Adrenal gland (tissue), 9 donors: ENCODE measurements at regions not wholly inside any gene's neighbourhood (a gene's known extent, or its start where the extent isn't known, plus 50 kb on each side); places are given as distances from the start of the nearest gene placed in this dataset.

Experiments used
- DNase-seq, 7 donors: peaks; one replicate each; pipeline ENCODE4 v3.0.0-alpha.2; 2019 to 2020
- H3K27ac ChIP-seq, 5 donors: fragments of 200-600 bp; sonication (generic) in 4 of 5; 1 replicate in 3 of 5; 2 replicates in 2 of 5; pipeline versions ENCODE4 v1.5.1 to v1.8.0; 2016 to 2020; ENCODE audit warnings: mild to moderate bottlenecking in 1 of 5
- H3K27me3 ChIP-seq: fragments of 200-600 bp; 2 replicates; pipeline ENCODE4 v1.8.0; 2021
- H3K36me3 ChIP-seq, 2 donors: fragments of 200-600 bp; replicated peaks in 1 of 2; 1 replicate in 1 of 2; 2 replicates in 1 of 2; pipeline versions ENCODE4 v1.5.1 to v1.8.0; 2018 to 2022
- H3K4me1 ChIP-seq, 2 donors: fragments of 200-600 bp; replicated peaks in 1 of 2; 1 replicate in 1 of 2; 2 replicates in 1 of 2; pipeline versions ENCODE4 v1.5.1 to v1.8.0; 2018 to 2021
- H3K4me3 ChIP-seq, 4 donors: fragments of 200-600 bp; sonication (generic) in 3 of 4; one replicate each; pipeline ENCODE4 v1.5.1; 2016 to 2018
- H3K9me3 ChIP-seq, 3 donors: fragments of 200-600 bp; sonication (generic) in 1 of 3; replicated peaks in 1 of 3; 1 replicate in 2 of 3; 2 replicates in 1 of 3; pipeline versions ENCODE4 v1.5.1 to v1.8.0; 2016 to 2021
- POLR2A ChIP-seq, 2 donors: fragments of 450-650 bp; IDR thresholded peaks; one replicate each; pipeline ENCODE4 v1.6.1; 2017; ENCODE audit warnings: antibody characterized with exemption in 2 of 2, mild to moderate bottlenecking in 2 of 2, moderate library complexity in 1 of 2
- WGBS, 4 donors: extraction: QIAGEN DNeasy Blood & Tissue Kit in 2 of 4; methylation state at CpG; one replicate each; pipeline versions ENCODE4 v1.1.5 to v1.1.7; 2013 to 2017; 5-methylcytosine and 5-hydroxymethylcytosine counted together
- intact Hi-C, 2 donors: fragments of 100-400 bp; cut with DNase I; formaldehyde crosslinking; loops; one replicate each; pipeline versions ENCODE4 v1.14.1 to v1.15.0; 2022 to 2023
- TF ChIP-seq, protein P1 (sequence below), 6 experiments: fragments of 450-650 bp in 4 of 6; fragments of 200-600 bp in 2 of 6; sonication (generic) in 1 of 6; IDR thresholded peaks; 1 replicate in 5 of 6; 2 replicates in 1 of 6; pipeline versions ENCODE4 v1.5.1 to v1.8.0; 2016 to 2021; ENCODE audit warnings: antibody characterized with exemption in 6 of 6, mild to moderate bottlenecking in 2 of 6, moderate library complexity in 1 of 6
- donor health status: healthy with polysubstance abuse.
- donor health status: Bipolar disorder and iron deficiency.
- donor health status: DM: yes; HTN: yes; CAD: no.
- donor health status: DM: no; HTN: no; CAD: no.
- donor health status: DM: no; HTN: no; CAD: no.

GRCh38 chr20:60258255-60258863 lies 300.1 kb downstream of the CDH26 start:
- Histone ChIP-seq H3K36me3 (no peaks in the 10 kb centered on the region), H3K4me1 (peaks cover 17 to 18% of the 10 kb centered on the region in 2 donors), H3K27ac (no peak overlapping the region), H3K27me3 (no peaks in the 10 kb centered on the region), H3K9me3 (no peaks in the 10 kb centered on the region), H3K4me3 (no peak overlapping the region)
- peak in 1 of 7 donors; percentile 18 for DNase-seq
- WGBS, 4 donors, result 57 to 62% (median 60%) methylated on average over 6 of the region's 6 CpGs
- TF ChIP-seq, protein P1, sequence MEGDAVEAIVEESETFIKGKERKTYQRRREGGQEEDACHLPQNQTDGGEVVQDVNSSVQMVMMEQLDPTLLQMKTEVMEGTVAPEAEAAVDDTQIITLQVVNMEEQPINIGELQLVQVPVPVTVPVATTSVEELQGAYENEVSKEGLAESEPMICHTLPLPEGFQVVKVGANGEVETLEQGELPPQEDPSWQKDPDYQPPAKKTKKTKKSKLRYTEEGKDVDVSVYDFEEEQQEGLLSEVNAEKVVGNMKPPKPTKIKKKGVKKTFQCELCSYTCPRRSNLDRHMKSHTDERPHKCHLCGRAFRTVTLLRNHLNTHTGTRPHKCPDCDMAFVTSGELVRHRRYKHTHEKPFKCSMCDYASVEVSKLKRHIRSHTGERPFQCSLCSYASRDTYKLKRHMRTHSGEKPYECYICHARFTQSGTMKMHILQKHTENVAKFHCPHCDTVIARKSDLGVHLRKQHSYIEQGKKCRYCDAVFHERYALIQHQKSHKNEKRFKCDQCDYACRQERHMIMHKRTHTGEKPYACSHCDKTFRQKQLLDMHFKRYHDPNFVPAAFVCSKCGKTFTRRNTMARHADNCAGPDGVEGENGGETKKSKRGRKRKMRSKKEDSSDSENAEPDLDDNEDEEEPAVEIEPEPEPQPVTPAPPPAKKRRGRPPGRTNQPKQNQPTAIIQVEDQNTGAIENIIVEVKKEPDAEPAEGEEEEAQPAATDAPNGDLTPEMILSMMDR (IDR thresholded peaks at IDR 0.05), result no peak
- no peak for TF ChIP-seq POLR2A (IDR thresholded peaks at IDR 0.05)
- intact Hi-C loops, result no loop called here

GRCh38 chr20:60261333-60261732 lies 303.1 kb downstream of the CDH26 start:
- no peaks in the 10 kb centered on the region for H3K36me3 ChIP-seq
- WGBS, 4 donors, result 76 to 84% (median 77%) methylated on average over 4 of the region's 4 CpGs
- H3K4me3 ChIP-seq, result no peak overlapping the region
- no peak for DNase-seq
- H3K27ac ChIP-seq, result no peak overlapping the region
- H3K4me1 ChIP-seq, result peaks cover 0 to under 1% of the 10 kb centered on the region in 2 donors
- no peaks in the 10 kb centered on the region for H3K27me3 ChIP-seq
- intact Hi-C loops, result loop anchor here in 1 of 2 donors (2.0 to 10.0 kb wide), 2 partner anchors 49 to 197 kb away; no protein-coding TSS in a partner anchor
- H3K9me3 ChIP-seq, result no peaks in the 10 kb centered on the region
- TF ChIP-seq, protein P1 (IDR thresholded peaks at IDR 0.05), result no peak
- TF ChIP-seq POLR2A (IDR thresholded peaks at IDR 0.05), result no peak

DNA sequence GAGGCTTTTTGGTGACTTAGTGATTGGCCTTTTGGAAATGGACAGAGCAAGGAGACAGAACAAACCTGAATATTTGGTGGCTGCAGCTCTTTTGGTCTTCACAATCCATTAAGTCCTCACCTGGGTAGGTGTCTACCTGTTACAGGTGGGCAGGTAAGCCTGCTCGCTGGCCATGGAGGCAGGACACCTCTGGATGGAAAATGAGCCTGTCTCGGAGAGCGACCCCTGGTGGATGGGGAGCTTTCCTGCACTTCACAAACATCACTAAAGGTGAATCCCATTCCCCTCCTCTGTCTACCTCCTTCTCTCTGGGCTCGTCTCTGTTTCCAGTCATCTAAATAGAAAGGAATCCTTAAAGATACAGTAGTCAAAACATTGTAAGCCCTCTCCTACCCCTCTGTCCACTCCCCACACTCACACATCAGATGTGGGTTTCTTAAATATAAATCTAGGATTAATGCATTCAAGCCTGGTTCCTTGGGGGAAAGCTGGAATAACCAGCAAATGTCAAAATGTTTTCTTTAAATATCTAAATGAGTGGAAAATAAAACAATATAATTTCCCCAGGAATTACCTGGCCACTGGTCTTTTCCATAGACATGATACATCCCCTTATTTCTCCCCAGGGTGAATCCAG lies 304.9 kb downstream of the CDH26 start:
- H3K9me3 ChIP-seq, result no peaks in the 10 kb centered on the region
- H3K27ac ChIP-seq, result no peak overlapping the region
- no peaks in the 10 kb centered on the region for H3K4me1 ChIP-seq
- H3K36me3 ChIP-seq, result no peaks in the 10 kb centered on the region
- no peaks in the 10 kb centered on the region for H3K27me3 ChIP-seq
- no peak overlapping the region for H3K4me3 ChIP-seq
- DNase-seq, result peak in 6 of 7 donors; percentile 26 to 61 (median 38)
- TF ChIP-seq, protein P1 (IDR thresholded peaks at IDR 0.05), result peak; percentile 50 to 73 (median 64)
- TF ChIP-seq POLR2A (IDR thresholded peaks at IDR 0.05), result no peak
- 5 to 31% (median 16%) methylated on average over 4 of the region's 4 CpGs for WGBS, 4 donors
- intact Hi-C loops, result loop anchor here in 1 of 2 donors (10.0 kb wide), 1 partner anchor 198 kb away; no protein-coding TSS in a partner anchor

- Histone ChIP-seq H3K36me3 (no peaks in the 10 kb centered on the region), H3K9me3 (no peaks in the 10 kb centered on the region), H3K4me1 (no peaks in the 10 kb centered on the region), H3K27me3 (no peaks in the 10 kb centered on the region), H3K27ac (no peak overlapping the region), H3K4me3 (no peak overlapping the region)
- 72 to 81% (median 75%) methylated on average over 18 of the region's 18 CpGs for WGBS, 4 donors
- intact Hi-C loops, result loop anchor here in 1 of 2 donors (10.0 kb wide), 1 partner anchor 199 kb away; no protein-coding TSS in a partner anchor
- TF ChIP-seq, protein P1 (IDR thresholded peaks at IDR 0.05), result no peak
- TF ChIP-seq POLR2A (IDR thresholded peaks at IDR 0.05), result no peak
- no peak for DNase-seq
Observed at GRCh38 chr20:60263725-60264709, 305.8 kb downstream of the CDH26 start.
